ENCODE measurements at regions not wholly inside any gene's neighbourhood (a gene's known extent, or its start where the extent isn't known, plus 50 kb on each side); places are given as distances from the start of the nearest gene placed in this dataset.

DNA sequence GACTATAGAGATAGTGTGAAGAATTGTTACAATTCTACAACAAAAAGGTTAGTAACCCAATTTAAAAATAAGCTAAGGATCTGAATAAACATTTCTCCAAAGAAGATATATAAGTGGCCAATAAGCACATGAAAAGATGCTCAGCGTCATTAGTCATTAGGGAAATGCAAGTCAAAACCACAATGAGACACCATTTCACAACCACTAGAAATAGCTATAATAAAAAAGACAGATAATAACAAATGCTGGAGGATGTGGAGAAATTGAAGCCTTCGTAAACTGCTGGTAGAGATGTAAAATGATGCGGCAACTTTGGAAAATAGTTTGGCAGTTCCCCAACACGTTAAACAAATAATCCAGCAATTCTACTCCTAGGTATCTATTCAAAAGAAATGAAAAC, 366.5 kb upstream of the POU3F3 start:
- Histone ChIP-seq H3K4me1 (ENCODE audit: control insufficient read depth in 1 of 2, insufficient read depth in 2 of 2, low read length in 2 of 2) (peaks cover 10 to 17% of the 10 kb centered on the region in 2 donors), H3K9ac (ENCODE audit: insufficient read depth, low read length, poor library complexity, severe bottlenecking) (no peak overlapping the region), H3K27ac (ENCODE audit: low read depth in 1 of 2, low read length in 2 of 2) (peak overlapping the region in 1 of 2 donors; percentile 6), H3K4me3 (replicated peaks in 1 of 3; ENCODE audit: low read depth in 2 of 3, low read length in 3 of 3) (peak overlapping the region in 1 of 3 experiments; percentile 40), H3K27me3 (ENCODE audit: control insufficient read depth in 2 of 2, insufficient read depth in 2 of 2, low read length in 2 of 2) (no peaks in the 10 kb centered on the region), H4K20me1 (ENCODE audit: insufficient read depth, low read length) (no peaks in the 10 kb centered on the region), H3K79me2 (ENCODE audit: insufficient read depth, low read length) (no peaks in the 10 kb centered on the region), H3K4me2 (replicated peaks; ENCODE audit: extremely low read depth, low read length, poor library complexity, severe bottlenecking) (peak overlapping the region; percentile 38), H2AFZ (ENCODE audit: insufficient read depth, low read depth, low read length, poor library complexity, severe bottlenecking) (peak overlapping the region; percentile 43), H3K36me3 (replicated peaks in 1 of 2; ENCODE audit: control insufficient read depth in 1 of 2, insufficient read depth in 2 of 2, low read length in 2 of 2) (no peaks in the 10 kb centered on the region), H3K9me3 (replicated peaks in 1 of 2; ENCODE audit: control insufficient read depth in 1 of 2, insufficient read depth in 1 of 2, low read length in 2 of 2) (no peaks in the 10 kb centered on the region)
- Mint-ChIP-seq H3K36me3 (no peaks in the 10 kb centered on the region), H3K4me1 (peaks cover 18% of the 10 kb centered on the region), H3K9me3 (peaks cover 0 to 3% (median 0%) of the 10 kb centered on the region in 7 donors), H3K27ac (peak overlapping the region in 6 of 7 donors; percentile 17 to 84 (median 56)), H3K27me3 (ENCODE audit: low read depth in 3 of 3) (peaks cover 1 to 2% (median 1%) of the 10 kb centered on the region in 3 donors), H3K4me3 (peak overlapping the region; percentile 7 to 67)
- DNase-seq, result peak; percentile 49 to 70 (median 69)
- TF ChIP-seq CTCF (IDR thresholded peaks at IDR 0.05), result no peak
- no CpG with 5 or more reads among the region's 4 CpGs for WGBS (ENCODE audit: insufficient coverage)
- intact Hi-C loops (cut with micrococcal nuclease), result loop anchor here (10.0 kb wide), 1 partner anchor 87 kb away; no protein-coding TSS in a partner anchor

GRCh38 chr2:104493698-104494097, 360.2 kb upstream of the POU3F3 start:
- no peak overlapping the region for H3K4me3 Mint-ChIP-seq
- Histone ChIP-seq H3K79me2 (ENCODE audit: insufficient read depth, low read length) (no peaks in the 10 kb centered on the region), H3K4me2 (replicated peaks; ENCODE audit: extremely low read depth, low read length, poor library complexity, severe bottlenecking) (no peak overlapping the region), H3K9ac (ENCODE audit: insufficient read depth, low read length, poor library complexity, severe bottlenecking) (no peak overlapping the region), H3K4me1 (ENCODE audit: control insufficient read depth in 1 of 2, insufficient read depth in 2 of 2, low read length in 2 of 2) (no peaks in the 10 kb centered on the region), H3K27ac (ENCODE audit: low read depth in 1 of 2, low read length in 2 of 2) (no peak overlapping the region), H3K9me3 (replicated peaks in 1 of 2; ENCODE audit: control insufficient read depth in 1 of 2, insufficient read depth in 1 of 2, low read length in 2 of 2) (no peaks in the 10 kb centered on the region), H3K27me3 (ENCODE audit: control insufficient read depth in 2 of 2, insufficient read depth in 2 of 2, low read length in 2 of 2) (no peaks in the 10 kb centered on the region), H4K20me1 (ENCODE audit: insufficient read depth, low read length) (no peaks in the 10 kb centered on the region), H3K4me3 (replicated peaks in 1 of 3; ENCODE audit: low read depth in 2 of 3, low read length in 3 of 3) (no peak overlapping the region), H3K36me3 (replicated peaks in 1 of 2; ENCODE audit: control insufficient read depth in 1 of 2, insufficient read depth in 2 of 2, low read length in 2 of 2) (no peaks in the 10 kb centered on the region), H2AFZ (ENCODE audit: insufficient read depth, low read depth, low read length, poor library complexity, severe bottlenecking) (no peak overlapping the region)
- H3K4me1 Mint-ChIP-seq, result no peaks in the 10 kb centered on the region
- peaks cover 0 to 3% (median 2%) of the 10 kb centered on the region in 3 donors for H3K27me3 Mint-ChIP-seq (ENCODE audit: low read depth in 3 of 3)
- WGBS (ENCODE audit: insufficient coverage), result 100% methylated on average over 1 of the region's 1 CpG
- intact Hi-C loops (cut with micrococcal nuclease), result no loop called here
- H3K9me3 Mint-ChIP-seq, result peaks cover 0 to 3% (median 0%) of the 10 kb centered on the region in 7 donors
- H3K27ac Mint-ChIP-seq, result no peak overlapping the region
- no peak for DNase-seq
- TF ChIP-seq CTCF (IDR thresholded peaks at IDR 0.05), result no peak
- no peaks in the 10 kb centered on the region for H3K36me3 Mint-ChIP-seq
